HS-27A (cell line): ENCODE measurements at regions not wholly inside any gene's neighbourhood (a gene's known extent, or its start where the extent isn't known, plus 50 kb on each side); places are given as distances from the start of the nearest gene placed in this dataset.

Source experiments
- DNase-seq: peaks from one replicate; pipeline ENCODE4 v3.0.0-alpha.2; 2012; ENCODE audit warnings: low read depth, missing footprints

DNA sequence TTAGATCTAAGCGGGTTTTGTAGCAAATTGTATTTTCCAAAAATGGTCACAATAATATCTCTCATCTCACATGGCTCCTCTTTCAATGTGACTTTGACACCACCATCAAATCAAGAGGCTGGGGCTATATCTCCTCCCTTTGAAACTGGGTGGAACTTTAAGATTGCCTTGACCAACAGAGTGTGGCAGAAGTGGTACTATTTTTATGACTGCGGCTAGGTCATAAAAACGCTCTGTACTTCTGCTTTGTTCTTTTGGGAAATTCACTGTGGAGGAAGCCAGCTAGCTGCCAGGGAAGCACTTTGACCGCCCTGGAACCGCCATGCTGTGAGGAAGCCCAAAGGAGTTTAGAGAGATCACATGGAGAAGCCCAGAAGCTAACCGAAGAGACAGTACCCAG lies 50.7 kb upstream of the ACOT11 start:
- DNase-seq = no peak

DNA sequence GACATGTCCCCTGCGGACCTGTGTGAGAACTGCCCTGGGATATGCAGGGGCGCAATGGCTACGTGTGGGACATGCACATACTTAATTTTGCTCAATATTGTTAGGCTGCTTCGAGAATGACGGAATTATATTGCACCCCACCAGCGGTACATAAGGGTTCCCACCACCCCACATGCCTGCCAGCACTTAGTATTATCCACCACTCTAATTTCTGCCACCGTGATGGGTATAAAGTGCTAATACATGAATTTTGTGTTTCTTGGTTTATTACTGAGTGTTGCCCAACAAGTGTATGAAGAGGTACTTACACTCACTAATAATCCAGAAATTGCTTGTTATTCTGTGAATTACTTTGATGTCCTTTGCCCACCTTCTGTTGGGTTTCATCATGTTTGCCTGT lies 52.1 kb upstream of the ACOT11 start:
- no peak for DNase-seq

DNA sequence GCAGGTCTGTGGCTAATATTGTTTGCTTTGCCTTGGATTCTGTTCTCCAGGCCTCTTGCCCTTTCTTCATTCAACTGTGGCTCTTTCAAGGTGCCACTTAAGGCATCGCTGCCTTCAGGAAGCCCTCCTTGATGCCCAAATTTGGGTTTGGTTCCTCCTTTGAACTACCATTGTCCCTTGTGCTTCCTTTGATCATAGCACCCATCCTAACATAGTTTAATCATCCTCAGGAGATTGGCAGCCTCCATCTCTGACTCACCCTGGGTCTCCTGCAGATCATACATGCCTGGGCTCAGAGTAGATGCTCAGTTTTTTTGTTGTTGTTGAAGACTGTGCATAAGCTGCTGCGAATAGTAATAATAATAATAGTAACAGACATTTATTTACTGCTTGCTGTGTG lies 54.4 kb upstream of the ACOT11 start:
- DNase-seq = no peak

DNA sequence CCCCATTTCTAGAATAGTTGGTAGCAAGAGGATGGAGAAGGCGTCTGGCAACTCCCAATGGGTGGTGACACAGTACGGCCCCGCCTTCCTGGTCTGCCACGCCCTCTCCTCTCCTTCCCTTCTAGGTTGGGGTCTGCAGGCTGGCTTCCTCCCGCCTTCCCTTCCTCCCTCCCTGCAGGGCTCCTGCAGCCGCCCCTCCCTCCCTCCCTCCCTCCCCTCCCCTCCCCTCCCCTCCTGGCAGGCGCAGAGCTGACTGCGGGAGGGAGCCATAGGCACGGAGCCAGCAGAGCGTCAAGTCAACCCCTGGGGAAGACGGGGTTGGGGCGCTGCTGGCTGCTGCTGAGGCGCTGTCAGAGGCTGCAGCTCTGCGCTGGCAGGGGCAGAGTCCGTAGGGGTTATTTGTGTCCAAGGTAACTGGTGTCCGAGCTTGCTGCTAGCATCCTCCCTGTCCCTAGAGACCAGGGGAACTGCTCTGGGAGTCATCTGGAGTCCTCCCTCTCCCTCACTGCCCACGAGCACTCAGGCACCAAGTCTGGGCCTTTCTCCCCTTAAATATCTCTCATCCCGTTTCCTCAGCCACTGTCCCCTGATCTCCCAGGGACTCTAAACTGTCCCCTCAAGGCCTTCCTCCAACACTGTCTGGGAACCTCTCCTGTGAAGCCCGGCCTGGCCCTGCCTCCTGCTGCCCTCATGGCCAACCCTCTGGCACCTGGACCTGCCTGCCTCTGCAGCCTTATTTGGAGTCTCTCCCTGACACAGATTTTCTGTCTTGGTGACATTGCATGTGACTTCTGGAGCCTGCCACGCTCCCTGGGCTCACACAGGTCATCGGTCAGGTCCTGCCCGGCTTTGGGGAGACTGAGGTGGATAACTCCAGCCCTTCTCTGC lies 57.4 kb upstream of the ACOT11 start:
- no peak for DNase-seq

DNA sequence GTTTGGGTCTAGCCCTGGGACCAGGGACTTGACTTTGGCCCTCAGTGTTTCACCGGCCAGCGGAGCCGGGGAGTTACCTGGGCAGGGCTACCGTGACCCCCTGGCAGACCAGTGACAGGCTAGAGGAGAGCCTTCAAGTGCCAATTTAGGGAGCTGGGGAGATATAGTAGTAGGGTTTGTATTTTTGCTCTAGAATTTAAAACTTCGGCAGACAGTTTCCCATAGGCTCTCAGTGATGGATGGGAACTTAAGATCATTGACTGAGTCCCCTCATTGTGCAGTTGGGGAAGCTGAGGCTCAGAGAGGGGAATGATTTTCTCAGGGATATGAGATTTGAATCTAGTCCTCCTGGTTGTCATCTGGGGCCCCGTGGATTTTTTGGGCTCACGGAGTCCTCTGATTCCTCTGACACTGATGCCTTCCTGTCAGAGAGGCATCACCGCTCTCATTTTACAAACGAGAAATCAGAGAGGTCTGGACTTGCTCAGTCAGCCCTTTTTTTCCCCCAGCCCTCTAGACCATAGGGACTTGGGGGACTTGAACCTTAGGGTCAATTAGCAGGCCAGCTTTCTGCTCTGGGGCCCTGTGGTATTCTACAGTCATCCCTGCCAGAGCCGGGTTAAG lies 58.3 kb upstream of the ACOT11 start:
- no peak for DNase-seq

DNA sequence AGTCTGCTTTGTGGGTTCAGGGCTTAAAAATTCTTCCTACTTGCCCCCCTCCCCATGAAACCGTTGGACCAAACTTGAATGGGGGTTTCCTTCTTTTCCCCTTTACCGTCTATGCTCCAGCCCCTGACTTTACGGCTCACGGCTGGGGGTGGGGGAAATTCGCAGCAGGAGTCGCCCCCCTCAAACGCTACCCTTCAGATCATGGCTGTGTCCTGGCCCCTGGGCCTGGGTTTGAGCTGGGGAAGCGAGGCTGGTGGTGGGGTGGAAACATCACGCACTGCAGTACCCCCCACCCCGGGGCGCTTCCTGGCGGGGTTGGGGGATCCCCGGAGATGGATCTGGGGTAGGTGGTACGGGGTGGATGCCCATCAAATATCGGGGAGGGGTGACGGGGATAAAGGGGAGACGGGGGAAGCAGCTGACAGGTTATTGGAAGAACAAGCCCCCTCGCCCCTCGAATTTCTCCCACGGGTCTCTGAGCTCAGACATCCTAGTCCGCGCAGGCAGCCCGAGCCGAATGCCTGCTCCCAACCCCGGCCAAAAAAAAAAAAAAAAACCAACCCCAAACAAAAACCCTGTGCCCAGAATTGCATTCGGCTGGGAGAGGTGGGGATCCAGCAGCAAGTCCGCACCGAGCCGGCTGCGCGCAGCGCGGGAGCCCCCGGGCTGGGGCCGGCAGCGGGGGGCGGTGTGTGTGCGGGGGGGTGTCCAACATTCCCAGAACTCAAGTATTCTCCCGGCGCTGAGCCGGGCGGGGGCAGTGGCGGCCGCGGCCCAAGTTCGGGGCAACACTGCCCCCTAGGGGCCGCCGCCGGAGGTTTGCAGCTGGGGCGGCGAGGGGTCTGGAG lies 59.0 kb upstream of the ACOT11 start:
- DNase-seq = peak; percentile 42

DNA sequence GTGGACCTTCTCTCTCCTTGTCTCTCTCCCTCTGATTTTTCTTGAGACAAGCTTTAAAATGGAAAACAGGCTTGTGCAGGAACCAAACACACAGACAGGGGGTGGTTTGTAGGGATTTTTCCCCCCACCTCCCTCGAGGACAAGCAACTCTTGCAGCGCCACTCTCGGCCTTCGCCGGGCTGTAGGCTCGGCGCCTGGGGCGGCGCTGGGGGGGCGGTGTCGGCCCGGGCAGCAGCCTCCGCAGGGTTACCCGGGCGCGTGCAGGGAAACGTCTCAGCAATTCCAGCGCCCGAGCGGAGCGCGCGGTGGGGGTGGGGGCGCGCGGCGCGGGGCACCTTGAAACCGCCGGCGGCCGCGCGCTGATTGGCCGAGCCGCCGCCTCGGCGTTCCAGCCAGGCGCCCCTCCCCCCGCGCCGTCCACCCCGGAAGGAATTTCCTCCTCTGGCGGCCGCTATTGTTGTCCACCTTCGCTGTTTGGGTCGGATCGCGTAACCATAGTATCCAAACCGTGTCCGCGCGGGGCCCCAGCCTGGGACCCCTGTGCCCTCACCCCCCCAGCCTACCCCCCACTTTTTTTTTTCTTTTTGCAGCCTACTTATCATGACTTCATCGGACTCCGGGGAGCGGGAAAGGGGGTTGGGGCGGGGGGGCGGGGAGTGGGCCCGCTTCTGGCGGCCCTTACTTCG lies 59.8 kb upstream of the ACOT11 start:
- peak; percentile 58 for DNase-seq

DNA sequence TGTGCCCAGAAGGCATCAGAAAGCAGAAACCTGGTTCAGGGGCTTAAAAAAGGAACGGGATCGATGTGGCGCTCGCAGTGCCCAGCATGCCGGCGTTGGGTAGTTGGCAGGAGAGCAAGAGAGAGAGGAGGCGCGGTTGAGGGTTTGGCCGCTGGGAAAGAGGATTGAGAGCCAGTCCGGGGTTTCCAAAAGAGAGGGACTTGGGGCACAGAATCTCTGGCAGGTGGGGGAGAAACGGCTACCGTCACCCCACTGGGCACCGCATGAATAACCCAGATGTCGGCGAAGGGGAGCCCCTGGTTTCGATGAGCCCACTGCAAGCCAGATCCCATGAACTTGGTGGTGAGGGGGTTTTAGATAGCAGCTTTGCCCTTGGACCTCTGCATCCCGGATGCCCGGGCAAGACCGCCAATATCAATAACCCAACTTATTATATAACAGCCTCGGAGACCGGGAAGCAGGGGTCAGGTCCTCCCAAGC lies 60.4 kb upstream of the ACOT11 start:
- DNase-seq = no peak

DNA sequence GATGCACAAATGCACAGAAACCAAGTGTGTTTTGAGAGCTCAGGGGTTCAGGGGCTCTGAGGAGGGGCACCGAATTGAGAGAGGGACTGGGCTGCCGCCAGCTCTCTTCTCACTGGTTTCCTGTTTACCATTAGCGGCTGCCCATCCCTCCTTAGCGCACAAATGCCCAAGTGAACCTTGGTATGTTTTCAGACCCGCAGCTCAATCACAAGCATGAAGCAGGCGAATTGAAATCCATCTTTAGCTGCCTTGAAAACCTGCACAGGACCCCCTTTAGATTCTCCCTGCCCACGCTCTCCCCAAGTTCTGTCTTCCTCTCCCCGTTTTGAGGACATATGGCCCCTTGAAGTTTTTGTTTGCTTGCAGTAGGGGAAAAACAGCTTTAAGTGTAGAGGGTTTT lies 61.1 kb upstream of the ACOT11 start:
- DNase-seq = no peak

DNA sequence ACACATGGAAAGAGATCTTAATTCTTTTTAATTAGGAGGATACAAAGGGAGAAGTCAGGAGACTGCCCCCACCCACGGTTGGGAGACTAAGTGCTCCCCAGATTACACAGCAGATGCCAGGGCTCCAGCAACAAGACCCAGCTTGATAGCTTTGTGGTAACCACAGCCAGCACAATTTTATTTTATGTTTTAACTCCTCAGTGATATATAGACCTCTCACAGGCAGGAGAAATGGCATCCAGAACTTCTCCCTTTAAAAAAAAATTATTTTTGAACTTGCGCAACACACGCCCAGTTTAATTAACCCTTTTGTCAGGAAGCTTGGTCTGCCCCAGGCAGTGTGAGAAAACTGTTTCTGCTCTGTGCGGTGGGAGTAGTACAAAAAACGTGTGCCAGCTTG lies 62.6 kb upstream of the ACOT11 start:
- DNase-seq = no peak

DNA sequence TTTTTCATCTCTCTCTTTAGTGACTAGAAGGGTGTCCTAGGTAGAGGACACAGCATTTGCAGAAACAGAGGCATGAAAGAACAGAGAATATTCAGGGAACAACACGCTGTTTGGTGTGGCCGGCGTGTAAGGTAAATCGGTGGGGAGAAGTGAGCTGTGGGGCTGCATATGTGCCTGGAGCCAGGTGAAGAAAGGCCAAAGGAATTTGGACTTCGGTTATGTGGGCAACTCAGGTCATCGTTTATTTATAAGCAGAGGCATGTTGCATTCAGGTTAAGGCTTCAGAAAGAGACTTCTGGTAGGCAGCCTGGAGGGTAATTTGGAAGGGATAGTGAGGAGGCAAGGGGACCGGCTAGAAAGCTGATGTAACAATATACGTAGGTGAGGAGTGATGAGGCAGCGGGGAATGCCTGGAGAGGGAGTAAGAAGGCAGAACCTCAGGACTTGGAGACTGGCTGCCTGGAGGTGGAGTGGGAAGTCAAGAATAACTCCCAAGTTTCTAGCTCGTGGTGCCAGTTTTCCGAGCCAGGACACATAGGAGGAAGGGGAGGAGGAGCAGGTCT lies 64.1 kb upstream of the ACOT11 start:
- DNase-seq = no peak

DNA sequence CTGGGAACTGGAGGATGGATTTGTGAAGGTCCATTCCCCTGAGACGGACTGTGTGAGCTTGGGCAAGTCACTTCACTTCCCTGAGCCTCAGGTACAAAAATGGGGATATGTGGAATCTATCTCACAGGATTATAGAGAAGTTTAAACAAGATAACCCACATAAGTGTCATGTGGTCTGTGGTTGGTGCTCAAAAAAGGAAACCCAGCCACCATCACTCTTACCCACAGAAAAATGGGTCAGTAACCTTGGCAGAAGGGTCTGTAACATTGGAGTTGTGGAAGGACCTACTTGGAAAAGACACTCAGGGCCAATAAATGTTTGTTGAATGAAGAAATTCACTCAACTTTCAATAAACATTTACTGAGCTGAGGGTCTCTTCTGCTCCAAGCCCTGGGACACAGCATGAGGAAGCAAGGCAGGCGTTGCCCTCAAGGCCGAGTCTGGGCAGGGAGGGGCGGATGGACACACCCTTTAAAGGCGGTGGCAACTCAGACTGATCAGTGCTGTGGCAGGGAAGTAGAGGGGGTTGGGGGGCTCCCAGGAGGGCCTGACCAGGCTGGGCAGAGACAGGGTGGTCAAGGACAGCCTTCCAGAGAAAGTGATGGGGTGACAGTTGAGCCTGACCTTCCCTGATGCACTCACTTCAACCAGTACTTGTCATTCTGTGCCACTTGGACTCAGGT lies 66.7 kb upstream of the ACOT11 start:
- DNase-seq = no peak

DNA sequence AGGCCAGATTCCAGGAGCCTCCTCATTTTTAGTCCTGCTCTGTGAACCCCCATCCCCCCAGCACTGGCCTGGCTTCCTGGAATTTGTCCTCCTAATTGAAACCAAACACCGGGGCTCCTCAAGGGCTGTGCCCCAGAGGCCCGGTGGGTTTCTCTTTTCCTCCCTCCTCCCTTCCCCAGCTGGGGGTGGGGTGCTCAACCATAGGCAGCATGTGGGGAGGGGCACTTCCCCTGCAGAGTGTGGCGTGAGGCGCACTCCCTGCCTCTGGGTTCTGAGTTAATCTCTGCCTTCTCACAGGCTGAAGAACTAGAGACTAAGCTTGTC lies 67.5 kb upstream of the ACOT11 start:
- no peak for DNase-seq

DNA sequence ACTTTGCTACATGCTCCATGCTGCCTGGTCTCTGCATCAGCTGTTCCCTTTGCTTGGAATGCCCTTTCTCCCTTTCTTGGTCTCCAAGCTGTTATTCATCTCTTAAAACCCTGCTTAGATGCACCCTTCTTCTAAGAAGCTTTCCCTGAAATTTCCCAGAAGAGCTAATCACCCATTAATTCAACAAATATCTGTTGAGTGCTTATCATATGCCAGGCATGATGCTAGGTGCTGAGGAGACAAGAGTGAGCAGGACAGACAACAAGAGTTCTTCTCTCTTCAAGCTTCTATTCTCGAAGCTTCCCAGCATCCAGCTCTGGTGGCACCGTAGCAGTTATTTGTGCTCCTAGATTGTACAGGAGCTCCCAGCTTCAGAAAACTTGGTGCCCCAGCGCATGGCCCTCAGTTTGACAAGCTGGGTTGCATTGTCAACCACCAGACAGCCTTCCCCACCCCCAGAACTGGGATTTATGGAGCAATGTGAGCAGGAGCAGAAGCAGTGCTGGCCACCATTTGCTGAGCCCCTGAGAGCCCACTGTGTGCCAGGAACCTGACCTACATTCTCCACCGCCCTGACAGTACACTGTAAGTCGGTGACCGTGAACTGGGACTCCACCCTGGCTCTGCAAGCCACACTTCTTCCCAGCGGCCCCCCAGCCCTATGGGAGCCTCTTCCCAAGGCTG lies 68.0 kb upstream of the ACOT11 start:
- no peak for DNase-seq

DNA sequence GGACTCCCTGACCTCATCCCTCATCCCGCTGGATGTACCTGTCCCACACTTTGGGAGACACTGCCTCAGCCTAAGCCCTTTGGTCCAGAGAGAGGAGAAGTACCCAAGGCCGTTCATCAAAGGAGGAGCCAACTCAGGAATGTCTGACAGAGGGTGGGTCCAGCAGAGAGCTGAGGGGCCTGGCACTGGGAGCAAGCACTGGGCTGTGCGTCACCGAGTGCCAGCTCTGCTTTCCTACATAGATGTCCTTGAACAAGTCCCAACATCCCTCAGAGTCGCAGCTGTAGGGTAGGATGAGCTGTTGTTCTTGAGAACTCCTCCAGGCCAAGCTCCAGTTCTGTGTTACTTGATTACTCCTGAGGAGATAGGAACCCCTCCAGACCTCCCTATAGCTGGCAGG lies 68.8 kb upstream of the ACOT11 start:
- DNase-seq = no peak

DNA sequence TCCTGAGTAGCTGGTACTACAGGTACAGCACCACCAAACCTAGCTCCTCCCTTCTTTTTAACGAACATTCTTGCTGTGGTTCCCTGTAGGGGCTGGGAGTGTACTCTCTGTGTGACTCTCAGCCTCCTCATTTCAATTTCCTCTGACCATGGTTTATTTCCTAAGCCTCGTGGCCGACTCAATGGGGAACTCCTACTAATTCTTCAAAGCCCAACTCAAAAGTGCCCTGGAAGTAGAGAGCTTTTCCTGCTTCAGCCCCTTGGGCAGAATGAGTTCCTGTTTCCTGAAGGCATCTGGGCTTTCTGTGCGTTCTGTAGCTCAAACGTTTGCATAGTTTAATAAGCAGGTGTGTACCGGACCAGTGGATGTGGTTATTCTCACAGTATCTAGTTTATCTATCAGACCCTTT lies 70.9 kb upstream of the ACOT11 start:
- no peak for DNase-seq

DNA sequence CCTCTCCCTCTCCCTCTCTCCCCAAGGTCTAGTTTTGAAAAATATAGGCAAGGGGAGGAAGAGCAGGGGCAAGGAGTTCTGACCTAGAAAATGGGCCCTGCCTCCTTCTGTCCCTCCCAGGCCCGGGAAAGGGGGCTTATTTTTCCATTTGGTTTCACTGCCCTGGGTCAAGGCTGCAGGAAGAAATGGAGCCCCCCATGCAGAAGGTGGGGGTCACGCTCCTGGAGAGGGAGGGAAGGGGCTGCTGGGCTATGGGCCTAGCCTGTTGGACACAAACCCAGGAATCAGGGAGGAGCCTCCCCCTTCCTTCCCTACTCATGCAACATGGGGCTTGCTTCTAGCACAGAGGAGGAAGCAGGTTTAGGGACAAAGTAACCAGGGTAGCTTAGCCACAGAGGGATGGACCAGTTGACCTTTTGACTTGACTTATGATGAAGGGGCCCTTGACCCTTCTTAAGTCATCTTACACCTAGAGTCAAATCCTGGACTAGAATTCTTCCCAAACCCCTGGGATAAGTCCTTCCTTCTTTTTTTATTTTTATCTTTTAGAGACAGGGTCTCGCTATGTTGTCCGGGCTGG lies 70.4 kb upstream of the SSBP3 start:
- no peak for DNase-seq

DNA sequence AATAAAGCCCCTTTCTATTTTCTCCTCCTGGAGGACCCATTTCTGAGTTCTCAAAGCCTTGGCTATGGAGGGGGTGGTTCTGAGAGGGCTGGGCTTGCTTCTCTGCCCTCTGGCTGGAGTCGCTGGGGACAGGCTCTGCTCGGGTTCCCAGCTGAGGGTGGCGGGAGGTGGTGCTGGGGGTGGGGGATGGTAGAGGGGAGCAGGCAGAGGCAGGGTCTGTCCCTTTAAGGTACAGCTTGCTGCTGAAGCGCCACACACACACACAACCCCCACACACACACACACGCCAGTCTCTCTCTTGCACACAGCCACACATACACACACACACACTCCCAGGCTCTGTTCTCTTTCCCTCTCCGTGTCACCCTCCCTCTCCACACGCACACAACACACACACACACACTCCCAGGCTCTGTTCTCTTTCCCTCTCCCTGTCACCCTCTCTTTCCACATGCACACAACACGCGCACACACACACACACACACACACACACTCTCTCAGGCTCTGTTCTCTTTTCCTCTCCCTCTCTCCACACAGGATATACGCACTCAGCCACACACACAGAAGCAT lies 69.8 kb upstream of the SSBP3 start:
- DNase-seq = no peak

DNA sequence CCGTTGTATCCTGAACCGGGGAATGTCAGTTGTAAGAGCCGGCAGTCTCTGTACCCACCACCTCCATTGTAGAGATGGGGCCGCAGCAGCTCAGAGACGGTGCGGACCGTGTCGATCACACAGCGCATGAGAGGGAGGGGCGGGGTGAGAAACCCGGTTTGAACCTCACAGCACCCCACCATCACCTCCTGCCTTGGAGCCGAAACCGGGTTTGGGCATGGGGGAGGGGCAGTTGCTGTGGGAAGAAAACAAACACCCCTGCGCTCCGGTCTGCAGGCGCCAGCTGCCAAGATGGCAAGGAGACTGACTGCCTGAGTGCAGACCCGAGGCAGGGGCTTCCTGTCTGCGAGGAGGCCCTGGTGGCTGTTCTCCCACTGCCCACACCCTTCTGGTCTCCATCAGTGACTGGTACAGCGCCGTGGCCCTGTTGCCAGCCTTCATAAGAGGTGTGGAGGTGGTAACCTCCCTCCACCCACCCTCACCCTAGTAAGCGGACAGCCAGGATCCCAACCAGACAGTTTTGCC lies 69.2 kb upstream of the SSBP3 start:
- no peak for DNase-seq
